SK-N-SH (cell line): ENCODE measurements at regions not wholly inside any gene's neighbourhood (a gene's known extent, or its start where the extent isn't known, plus 50 kb on each side); places are given as distances from the start of the nearest gene placed in this dataset.

Experiments used
- CTCF ChIA-PET: fragments of 300-600, 350-600 bp; formaldehyde crosslinking; extraction: SDS; loops from one replicate; lab custom pipeline; 2021; lab: Yijun Ruan, JAX
- POLR2A ChIA-PET: fragments of 350-600 bp; sonication (Branson Sonifier 250); formaldehyde crosslinking; extraction: SDS; loops from one replicate; lab custom pipeline; 2020; ENCODE audit warnings: antibody characterized with exemption, inconsistent platforms; lab: Yijun Ruan, JAX
- DNase-seq: peaks from one replicate; pipeline ENCODE4 v3.0.0; 2012
- H2AFZ ChIP-seq: fragments of 200-600 bp; sonication (generic); 2 replicates; pipeline ENCODE4 v1.8.1; 2016; ENCODE audit warnings: antibody characterized with exemption, mild to moderate bottlenecking, low read depth
- H3F3A ChIP-seq: fragments of 200-600 bp; sonication (generic); replicated peaks from 2 replicates; pipeline ENCODE3; 2016; ENCODE audit warnings: antibody characterized with exemption, mild to moderate bottlenecking; ENCODE audit not compliant: insufficient read depth
- H3K27ac ChIP-seq, 2 experiments: fragments of 200-500 bp in 1 of 2; fragments of 200-600 bp in 1 of 2; sonication (Bioruptor generic) in 1 of 2; sonication (generic), shearing (Covaris generic) in 1 of 2; 2 replicates each; pipeline versions ENCODE4 v1.5.1 to v1.6.1; 2014 to 2016; ENCODE audit warnings: low read depth in 2 of 2, inconsistent platforms in 1 of 2, low read length in 1 of 2, mild to moderate bottlenecking in 1 of 2, mixed read lengths in 1 of 2
- H3K27me3 ChIP-seq: fragments of 200-600 bp; sonication (generic), shearing (Covaris generic); 2 replicates; pipeline ENCODE4 v1.6.1; 2016; ENCODE audit warnings: mixed run types; ENCODE audit not compliant: insufficient read depth
- H3K36me3 ChIP-seq, 2 experiments: fragments of 200-500 bp in 1 of 2; fragments of 200-600 bp in 1 of 2; sonication (Bioruptor generic) in 1 of 2; sonication (generic) in 1 of 2; replicated peaks in 1 of 2; 2 replicates each; pipeline versions ENCODE3 to v1.5.1; 2014 to 2016; ENCODE audit warnings: low read length in 1 of 2, mild to moderate bottlenecking in 1 of 2; ENCODE audit not compliant: insufficient read depth in 2 of 2, control insufficient read depth in 1 of 2
- H3K4me1 ChIP-seq, 2 experiments: fragments of 200-500 bp in 1 of 2; fragments of 200-600 bp in 1 of 2; sonication (Bioruptor generic) in 1 of 2; sonication (generic), shearing (Covaris generic) in 1 of 2; 2 replicates each; pipeline versions ENCODE4 v1.5.1 to v1.6.1; 2014 to 2016; ENCODE audit warnings: low read depth in 1 of 2, low read length in 1 of 2, mixed run types in 1 of 2; ENCODE audit not compliant: insufficient read depth in 2 of 2, control insufficient read depth in 1 of 2
- H3K4me2 ChIP-seq: fragments of 200-600 bp; sonication (generic), shearing (Covaris generic); 2 replicates; pipeline ENCODE4 v1.6.1; 2017; ENCODE audit warnings: mixed run types
- H3K4me3 ChIP-seq, 2 experiments: fragments of 200-500 bp in 1 of 2; fragments of 200-600 bp in 1 of 2; sonication (Bioruptor generic) in 1 of 2; sonication (generic), shearing (Covaris generic) in 1 of 2; 2 replicates each; pipeline versions ENCODE4 v1.5.1 to v1.8.1; 2014 to 2016; ENCODE audit warnings: low read depth in 2 of 2, inconsistent platforms in 1 of 2, low read length in 1 of 2, mild to moderate bottlenecking in 1 of 2, mixed read lengths in 1 of 2, moderate library complexity in 1 of 2
- H3K79me2 ChIP-seq: fragments of 200-600 bp; sonication (generic); 2 replicates; pipeline ENCODE4 v1.8.1; 2017; ENCODE audit warnings: mild to moderate bottlenecking; ENCODE audit not compliant: insufficient read depth
- H3K9ac ChIP-seq: fragments of 200-600 bp; sonication (generic); 2 replicates; pipeline ENCODE4 v1.6.1; 2017; ENCODE audit warnings: mixed run types
- H3K9me2 ChIP-seq: fragments of 200-600 bp; sonication (generic); 2 replicates; pipeline ENCODE4 v1.6.1; 2017; ENCODE audit warnings: mixed run types
- H3K9me3 ChIP-seq: fragments of 200-600 bp; sonication (generic); 2 replicates; pipeline ENCODE4 v1.6.1; 2017; ENCODE audit warnings: mixed run types, mild to moderate bottlenecking, moderate library complexity
- H4K20me1 ChIP-seq: fragments of 200-600 bp; sonication (generic); 2 replicates; pipeline ENCODE4 v1.6.1; 2017; ENCODE audit warnings: mild to moderate bottlenecking, mixed run types; ENCODE audit not compliant: insufficient read depth
- CTCF ChIP-seq: fragments of 200-600 bp; sonication (generic); IDR thresholded peaks from 2 replicates; pipeline ENCODE4 v1.6.1; 2017; ENCODE audit warnings: antibody characterized with exemption, mild to moderate bottlenecking, moderate library complexity
- EZH2phosphoT487 ChIP-seq: fragments of 200-600 bp; sonication (generic); IDR thresholded peaks from 2 replicates; pipeline ENCODE4 v1.6.1; 2017; ENCODE audit warnings: low read depth, mixed run types, mild to moderate bottlenecking, antibody characterized with exemption, moderate library complexity, borderline replicate concordance
- FOXJ3 ChIP-seq: sonication (generic); formaldehyde crosslinking; IDR thresholded peaks from 2 replicates; pipeline ENCODE4 v1.5.1; 2020; ENCODE audit warnings: mild to moderate bottlenecking, missing genetic modification reagents
- IRF3 ChIP-seq: fragments of 150-350 bp; IDR thresholded peaks from 2 replicates; pipeline ENCODE4 v1.6.1; 2016; ENCODE audit warnings: mild to moderate bottlenecking, low read depth, low read length
- JUND ChIP-seq: IDR thresholded peaks from 2 replicates; pipeline ENCODE4 v1.4.0; 2012
- MAX ChIP-seq: IDR thresholded peaks from 2 replicates; pipeline ENCODE4 v1.4.0; 2012; ENCODE audit warnings: low read depth
- MEF2A ChIP-seq: IDR thresholded peaks from 2 replicates; pipeline ENCODE4 v1.4.0; 2012; ENCODE audit warnings: low read depth, borderline replicate concordance
- PBX3 ChIP-seq: IDR thresholded peaks from 2 replicates; pipeline ENCODE4; 2012
- POLR2AphosphoS5 ChIP-seq: IDR thresholded peaks from 2 replicates; pipeline ENCODE4 v1.6.1; 2012; ENCODE audit warnings: low read depth, low read length
- RCOR1 ChIP-seq: fragments of 150-350 bp; IDR thresholded peaks from 2 replicates; pipeline ENCODE4 v1.6.1; 2017; ENCODE audit warnings: antibody characterized with exemption, low read length
- REST ChIP-seq: IDR thresholded peaks from 2 replicates; pipeline ENCODE4 v1.6.1; 2012; ENCODE audit warnings: mild to moderate bottlenecking, low read depth, low read length, moderate library complexity
- SIN3A ChIP-seq: IDR thresholded peaks from 2 replicates; pipeline ENCODE4 v1.6.1; 2012; ENCODE audit warnings: low read depth, mild to moderate bottlenecking, low read length, moderate library complexity, borderline replicate concordance
- USF1 ChIP-seq: IDR thresholded peaks from 2 replicates; pipeline ENCODE4 v1.4.0; 2012; ENCODE audit warnings: low read depth, borderline replicate concordance
- USF2 ChIP-seq: fragments of 150-350 bp; IDR thresholded peaks from 2 replicates; pipeline ENCODE4 v1.6.1; 2017; ENCODE audit warnings: antibody characterized with exemption, low read length, low read depth, borderline replicate concordance
- YY1 ChIP-seq: IDR thresholded peaks from 2 replicates; pipeline ENCODE4 v1.4.0; 2012; ENCODE audit warnings: low read depth, mild to moderate bottlenecking
- ZBTB33 ChIP-seq: IDR thresholded peaks from 2 replicates; pipeline ENCODE4 v1.4.0; 2012; ENCODE audit warnings: low read depth, borderline replicate concordance
- WGBS: methylation state at CpG from one replicate; pipeline ENCODE4 v1.1.6; 2017; ENCODE audit warnings: low lambda C conversion rate; 5-methylcytosine and 5-hydroxymethylcytosine counted together

- ChIA-PET POLR2A (no interaction called here), CTCF (no interaction called here)
- H3K4me1 ChIP-seq = no peaks in the 10 kb centered on the region
- no peak overlapping the region for H3K9ac ChIP-seq
- no peaks in the 10 kb centered on the region for H3K9me2 ChIP-seq
- no peak for DNase-seq
- no peak overlapping the region for H3K4me2 ChIP-seq
- no peaks in the 10 kb centered on the region for H4K20me1 ChIP-seq
- H3K4me3 ChIP-seq = no peak overlapping the region
- H3K27me3 ChIP-seq = no peaks in the 10 kb centered on the region; the same call in 1 of the 2 replicates
- no peaks in the 10 kb centered on the region for H3K79me2 ChIP-seq
- H3K9me3 ChIP-seq = no peaks in the 10 kb centered on the region
- TF ChIP-seq USF1 (no peak), PBX3 (no peak), RCOR1 (no peak), IRF3 (no peak), MAX (no peak)
- no peaks in the 10 kb centered on the region for H3K36me3 ChIP-seq
- no peaks in the 10 kb centered on the region for H3F3A ChIP-seq
- WGBS = 23% methylated on average over 1 of the region's 1 CpG
- H2AFZ ChIP-seq = no peak overlapping the region
- H3K27ac ChIP-seq = no peak overlapping the region
Observed at GRCh38 chr4:170231377-170231776, 141.6 kb upstream of the AADAT start.

GRCh38 chr4:170230242-170230641 lies 140.5 kb upstream of the AADAT start:
- Histone ChIP-seq H3K79me2 (no peaks in the 10 kb centered on the region), H3K4me1 (no peaks in the 10 kb centered on the region), H3K9me3 (no peaks in the 10 kb centered on the region), H2AFZ (no peak overlapping the region), H3F3A (no peaks in the 10 kb centered on the region), H3K4me3 (no peak overlapping the region), H3K9ac (no peak overlapping the region), H3K27ac (no peak overlapping the region), H3K4me2 (no peak overlapping the region), H3K9me2 (no peaks in the 10 kb centered on the region), H3K27me3 (no peaks in the 10 kb centered on the region; the same call in 1 of the 2 replicates), H3K36me3 (no peaks in the 10 kb centered on the region), H4K20me1 (no peaks in the 10 kb centered on the region)
- POLR2A ChIA-PET = no interaction called here
- CTCF ChIA-PET = no interaction called here
- 6% methylated on average over 5 of the region's 5 CpGs for WGBS
- no peak for DNase-seq
- TF ChIP-seq MEF2A (no peak), FOXJ3 (CRISPR knock-in tag) (no peak), YY1 (no peak), JUND (no peak), SIN3A (no peak), ZBTB33 (no peak), EZH2phosphoT487 (no peak), CTCF (no peak), USF2 (no peak), POLR2AphosphoS5 (no peak), REST (no peak)
